Skeletal muscle cell (primary cell): ENCODE measurements at regions not wholly inside any gene's neighbourhood (a gene's known extent, or its start where the extent isn't known, plus 50 kb on each side); places are given as distances from the start of the nearest gene placed in this dataset.
"Not testable (repeated sequence)": the region's sequence is repeated elsewhere in the genome, so short reads cannot be mapped to it uniquely, and the experiment has no call there.

Experiments
- DNase-seq: peaks from one replicate; pipeline ENCODE4 v3.0.0-alpha.2; 2010; ENCODE audit warnings: low read depth
- H3K4me3 ChIP-seq: 2 replicates; pipeline ENCODE4 v1.5.1; 2011; ENCODE audit warnings: low read depth, mild to moderate bottlenecking, control low read depth, low read length, moderate library complexity

GRCh38 chr5:166671811-166672210, 1619.6 kb upstream of the WWC1 start:
- H3K4me3 ChIP-seq: no peak overlapping the region
- no peak for DNase-seq

DNA sequence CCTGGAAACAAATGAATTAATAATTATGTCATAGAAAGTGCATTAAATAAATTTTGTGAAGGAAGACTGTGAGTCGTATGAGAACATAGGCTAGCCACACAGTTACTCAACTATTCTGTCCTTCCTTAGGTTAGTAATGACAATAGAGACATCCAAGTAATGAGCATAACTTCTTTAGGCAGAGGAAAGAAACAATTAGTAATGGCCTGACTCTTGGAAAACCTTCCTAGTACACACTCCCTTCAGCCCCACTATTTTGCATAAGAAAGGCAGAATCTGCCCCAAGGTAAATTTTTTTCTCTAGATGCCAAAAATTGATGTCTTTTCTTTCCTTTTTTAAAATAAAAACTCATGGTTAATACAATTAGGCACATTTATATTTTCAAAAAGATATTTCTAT, 1619.0 kb upstream of the WWC1 start:
- no peak overlapping the region for H3K4me3 ChIP-seq
- DNase-seq: no peak

- no peak overlapping the region for H3K4me3 ChIP-seq
- DNase-seq: no peak
Measured at GRCh38 chr5:166677891-166678290, 1613.6 kb upstream of the WWC1 start.

DNA sequence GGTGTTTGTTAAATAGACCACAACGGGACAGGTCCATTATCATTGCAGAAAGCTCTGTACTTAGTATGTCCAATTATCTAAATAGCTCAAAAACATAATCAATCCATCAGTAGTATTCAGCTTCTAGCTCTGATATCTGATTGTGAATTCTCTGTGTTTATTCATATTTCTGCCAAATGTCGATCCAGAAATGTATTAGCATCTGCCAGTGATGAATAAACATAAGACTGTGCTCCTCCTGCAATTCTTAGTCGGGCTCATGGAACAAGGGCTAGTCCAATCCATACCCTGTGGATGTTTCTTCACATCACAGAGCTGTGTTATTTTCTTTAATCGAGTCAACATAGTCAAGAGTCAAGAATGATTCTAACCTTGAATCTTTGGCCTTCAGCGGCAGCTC, 1612.1 kb upstream of the WWC1 start:
- no peak for DNase-seq
- H3K4me3 ChIP-seq: no peak overlapping the region

- DNase-seq: no peak
- H3K4me3 ChIP-seq: no peak overlapping the region
Measured at GRCh38 chr5:166695326-166695725, 1596.1 kb upstream of the WWC1 start.

DNA sequence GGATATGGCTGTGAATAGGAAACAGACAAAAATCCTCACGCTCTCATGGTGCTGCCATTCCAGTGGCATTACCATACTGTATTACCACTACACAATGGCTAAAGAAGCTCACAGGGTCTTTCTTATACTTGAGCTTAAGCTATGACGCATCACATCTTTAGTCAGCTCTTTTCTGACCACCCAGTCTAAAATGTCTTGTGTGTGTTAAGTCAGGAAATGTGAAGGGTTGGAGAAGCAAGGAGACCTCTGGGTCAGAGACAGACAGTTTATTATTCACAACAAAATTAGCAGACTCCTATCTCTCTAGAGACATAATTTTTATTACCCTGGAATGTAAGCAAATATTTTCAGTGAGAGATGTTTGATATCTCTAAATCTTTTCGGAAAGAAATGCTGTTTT, 1583.2 kb upstream of the WWC1 start:
- peak; percentile 36 for DNase-seq
- H3K4me3 ChIP-seq: no peak overlapping the region

DNA sequence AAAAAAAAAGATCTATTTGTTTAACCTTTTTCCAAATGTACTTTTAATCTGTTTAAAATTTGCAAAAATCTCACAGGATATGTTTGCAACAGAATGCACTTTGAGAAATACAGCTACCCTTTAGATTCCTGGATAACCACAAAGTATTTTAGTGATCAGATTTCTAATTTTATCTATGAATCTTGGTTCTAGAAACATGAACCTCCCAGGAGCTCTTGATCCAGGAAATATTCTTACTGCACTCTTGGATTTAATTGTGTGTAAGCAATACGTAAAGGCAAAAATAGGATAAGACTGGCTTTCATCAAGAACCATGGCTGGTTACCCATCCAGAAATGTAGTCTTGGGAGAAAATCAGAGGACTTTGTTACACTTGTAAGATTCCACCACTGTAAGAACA, 1581.8 kb upstream of the WWC1 start:
- no peak overlapping the region for H3K4me3 ChIP-seq
- DNase-seq: no peak

GRCh38 chr5:166710271-166710670, 1581.2 kb upstream of the WWC1 start:
- no peak for DNase-seq
- H3K4me3 ChIP-seq: no peak overlapping the region

DNA sequence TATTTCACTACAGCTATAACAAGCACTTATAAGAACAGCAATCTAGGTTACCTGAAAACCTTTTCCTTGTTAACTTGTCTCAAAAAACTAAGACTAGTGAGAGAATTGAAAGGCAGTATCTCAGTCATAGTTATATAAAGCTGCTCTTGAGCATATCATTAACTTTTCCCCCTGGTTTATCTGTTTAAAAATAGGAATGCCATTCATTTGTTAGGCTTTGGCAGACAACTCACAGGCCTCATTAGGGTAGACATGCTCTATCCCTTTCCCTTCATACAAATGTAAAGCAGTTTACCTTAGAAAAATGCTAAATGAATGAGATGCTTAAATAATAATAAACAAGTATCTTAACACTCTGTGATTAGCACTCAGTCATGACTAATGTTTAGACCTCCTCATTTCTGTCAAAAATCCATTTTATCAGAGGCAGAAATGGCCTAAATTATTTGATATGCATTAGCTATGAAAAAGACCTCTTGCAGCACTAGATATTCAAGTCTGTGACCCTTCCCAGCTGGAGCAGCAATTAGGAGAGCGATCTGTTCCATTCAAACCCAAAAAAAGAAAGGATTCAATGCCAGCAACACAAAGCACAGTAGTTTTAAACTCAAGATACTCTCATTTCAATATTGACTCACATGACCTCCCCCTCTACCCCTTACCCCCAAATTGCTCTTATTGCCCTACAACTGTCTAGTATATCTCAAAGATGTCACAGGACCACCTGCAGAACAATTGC, 1578.8 kb upstream of the WWC1 start:
- DNase-seq: no peak
- H3K4me3 ChIP-seq: no peak overlapping the region

GRCh38 chr5:166713295-166713694, 1578.2 kb upstream of the WWC1 start:
- DNase-seq: no peak
- H3K4me3 ChIP-seq: no peak overlapping the region

DNA sequence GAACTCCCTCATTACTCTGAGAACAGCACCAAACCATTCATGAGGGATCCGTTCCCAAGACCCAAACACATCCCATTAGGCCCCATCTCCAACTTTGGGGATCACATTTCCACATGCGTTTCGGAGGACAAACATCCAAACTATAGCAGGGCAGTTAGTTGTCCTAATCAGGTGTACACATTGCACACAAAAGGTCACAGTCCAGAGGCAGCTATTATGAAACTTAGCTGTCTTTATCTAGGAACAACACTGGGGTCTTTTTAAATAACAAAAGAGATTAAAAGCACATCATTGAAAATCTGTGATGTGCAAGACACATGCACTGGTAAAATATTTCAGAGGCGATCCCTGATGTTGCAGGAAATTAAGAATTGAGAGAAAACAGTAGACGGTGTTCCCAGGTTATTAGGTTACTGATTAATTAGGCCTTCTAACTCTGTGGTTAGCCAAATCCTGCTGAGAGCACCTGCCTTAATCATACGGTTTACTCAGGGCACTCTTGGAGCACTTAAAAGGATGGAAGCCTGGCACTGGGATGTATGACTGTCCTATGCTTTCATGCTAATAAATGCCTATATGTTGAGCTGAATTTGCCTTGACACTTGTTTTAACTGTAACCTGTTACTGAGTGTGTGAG, 1574.5 kb upstream of the WWC1 start:
- no peak for DNase-seq
- H3K4me3 ChIP-seq: no peak overlapping the region

GRCh38 chr5:166719991-166720390, 1571.5 kb upstream of the WWC1 start:
- DNase-seq: peak; percentile 36
- H3K4me3 ChIP-seq: no peak overlapping the region

DNA sequence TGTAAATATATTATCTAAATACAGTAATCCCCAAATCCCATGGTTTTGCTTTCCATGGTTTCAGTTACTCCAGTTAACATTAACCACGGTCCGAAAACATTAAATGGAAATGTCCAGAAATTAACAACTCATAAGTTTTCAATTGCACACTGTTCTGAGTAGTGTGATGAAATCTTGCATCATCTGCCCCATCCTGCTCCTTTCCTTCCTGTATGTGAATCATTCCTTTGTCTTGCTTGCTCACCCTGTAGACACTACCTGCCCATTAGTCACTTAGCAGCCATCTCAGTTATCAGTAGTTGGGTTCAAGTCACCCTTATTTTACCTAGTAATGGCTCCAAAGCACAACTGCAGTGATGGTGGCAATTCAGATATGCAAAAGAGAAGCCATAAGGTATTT, 1568.5 kb upstream of the WWC1 start:
- DNase-seq: peak; percentile 82

DNA sequence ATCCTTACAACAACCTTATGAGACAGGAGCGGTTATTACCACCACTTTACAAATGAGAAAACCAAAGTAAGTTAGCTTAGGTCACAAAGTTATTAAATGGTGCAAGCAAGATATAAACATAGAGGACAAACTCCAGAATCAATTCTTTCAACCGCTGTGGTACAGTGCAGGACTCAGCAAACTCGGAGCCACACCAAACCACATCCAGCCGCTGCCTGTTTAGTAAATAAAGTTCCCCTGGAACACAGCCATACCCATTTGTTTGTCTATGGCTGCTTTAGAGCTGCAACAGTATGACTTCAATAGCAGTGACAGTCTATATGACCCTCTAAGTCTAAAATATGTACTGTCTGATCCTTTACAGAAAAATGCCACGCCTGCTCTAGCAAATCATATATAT, 1567.2 kb upstream of the WWC1 start:
- no peak overlapping the region for H3K4me3 ChIP-seq
- no peak for DNase-seq

More for the DNA sequence above, 1568.5 kb upstream of the WWC1 start:
- H3K4me3 ChIP-seq: no peak overlapping the region

DNA sequence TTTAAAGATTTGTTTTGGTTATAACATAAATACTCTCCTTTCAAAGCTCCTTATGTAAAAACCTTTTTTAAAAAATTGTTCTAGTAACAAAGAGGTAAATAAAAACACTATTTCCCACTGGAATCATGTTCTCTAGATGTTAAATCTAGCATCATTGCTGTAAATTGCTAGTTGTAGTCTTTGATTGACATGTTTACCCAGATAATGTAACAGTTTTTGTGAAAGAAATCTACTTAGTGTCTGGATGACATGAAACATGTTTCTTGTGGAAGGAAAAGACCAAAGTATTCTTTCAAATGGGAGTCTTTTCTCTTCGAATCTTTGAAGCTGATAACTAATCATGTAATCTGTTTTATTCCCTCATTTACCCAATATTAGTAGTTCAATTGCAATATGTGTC, 1565.9 kb upstream of the WWC1 start:
- no peak overlapping the region for H3K4me3 ChIP-seq
- DNase-seq: no peak

GRCh38 chr5:166726406-166726805, 1565.0 kb upstream of the WWC1 start:
- no peak for DNase-seq
- no peak overlapping the region for H3K4me3 ChIP-seq

DNA sequence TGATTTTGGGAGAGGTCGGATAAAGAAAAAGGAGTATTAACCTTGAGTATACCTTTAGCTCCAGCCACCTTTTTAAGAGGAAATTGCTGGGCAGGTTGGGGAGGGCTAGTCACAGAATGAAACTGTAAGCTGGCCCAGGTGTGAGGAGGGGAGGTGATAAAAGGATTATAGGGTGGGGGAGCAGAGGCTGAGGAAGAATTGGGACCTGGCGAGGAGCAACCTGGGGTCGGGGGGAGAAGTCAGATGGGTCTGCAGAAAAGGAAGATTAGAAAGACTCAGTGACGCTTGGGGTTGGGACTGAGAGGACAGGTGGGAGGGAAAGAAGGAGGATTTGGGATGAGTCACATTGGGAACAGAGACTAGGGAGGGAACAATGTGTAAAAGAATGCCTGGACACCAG, 1548.5 kb upstream of the WWC1 start:
- H3K4me3 ChIP-seq, DNase-seq: not testable (repeated sequence)

DNA sequence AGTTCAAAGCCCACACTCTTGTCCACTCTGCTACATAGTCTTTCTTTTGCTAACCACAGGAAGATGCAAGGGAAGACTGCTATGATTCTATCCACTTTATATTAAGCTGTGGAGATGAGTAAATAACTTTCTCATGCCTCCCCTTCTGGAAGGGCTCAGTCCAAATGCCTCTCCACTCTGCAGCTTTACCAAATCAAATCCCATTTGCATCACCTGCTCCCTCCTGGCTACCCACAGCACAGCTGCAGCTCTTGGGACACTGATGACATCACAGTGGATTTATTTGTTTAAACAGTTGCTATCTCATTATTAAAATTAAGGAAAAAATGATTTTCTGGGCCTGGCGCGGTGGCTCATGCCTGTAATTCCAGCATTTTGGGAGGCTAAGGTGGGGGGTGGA, 1544.9 kb upstream of the WWC1 start:
- H3K4me3 ChIP-seq: no peak overlapping the region
- DNase-seq: no peak

GRCh38 chr5:166750376-166750775, 1541.1 kb upstream of the WWC1 start:
- DNase-seq: no peak
- H3K4me3 ChIP-seq: no peak overlapping the region

GRCh38 chr5:166758151-166758550, 1533.3 kb upstream of the WWC1 start:
- peak; percentile 53 for DNase-seq
- no peak overlapping the region for H3K4me3 ChIP-seq

GRCh38 chr5:166767858-166768257, 1523.6 kb upstream of the WWC1 start:
- no peak for DNase-seq

More at GRCh38 chr5:166767858-166768257, 1523.6 kb upstream of the WWC1 start:
- H3K4me3 ChIP-seq: no peak overlapping the region
